ENCODE measurements at regions not wholly inside any gene's neighbourhood (a gene's known extent, or its start where the extent isn't known, plus 50 kb on each side); places are given as distances from the start of the nearest gene placed in this dataset.

- Mint-ChIP-seq H3K36me3 (ENCODE audit: low read depth) (no peaks in the 10 kb centered on the region), H3K9me3 (no peaks in the 10 kb centered on the region), H3K4me3 (ENCODE audit: low read depth) (no peak overlapping the region), H3K4me1 (ENCODE audit: low read depth) (no peaks in the 10 kb centered on the region), H3K27ac (no peak overlapping the region), H3K27me3 (ENCODE audit: low read depth) (peaks cover 6% of the 10 kb centered on the region)
- intact Hi-C loops (cut with micrococcal nuclease): no loop called here
- no peak for DNase-seq (ENCODE audit: low spot score)
Observed at GRCh38 chr4:147034372-147034771, 88.7 kb upstream of the TTC29 start.

GRCh38 chr4:147037069-147037468 is 91.4 kb upstream of the TTC29 start:
- Mint-ChIP-seq H3K27me3 (ENCODE audit: low read depth) (peaks cover 5% of the 10 kb centered on the region), H3K27ac (no peak overlapping the region), H3K36me3 (ENCODE audit: low read depth) (no peaks in the 10 kb centered on the region), H3K4me3 (ENCODE audit: low read depth) (no peak overlapping the region), H3K9me3 (no peaks in the 10 kb centered on the region), H3K4me1 (ENCODE audit: low read depth) (no peaks in the 10 kb centered on the region)
- DNase-seq (ENCODE audit: low spot score): no peak
- intact Hi-C loops (cut with micrococcal nuclease): no loop called here

DNA sequence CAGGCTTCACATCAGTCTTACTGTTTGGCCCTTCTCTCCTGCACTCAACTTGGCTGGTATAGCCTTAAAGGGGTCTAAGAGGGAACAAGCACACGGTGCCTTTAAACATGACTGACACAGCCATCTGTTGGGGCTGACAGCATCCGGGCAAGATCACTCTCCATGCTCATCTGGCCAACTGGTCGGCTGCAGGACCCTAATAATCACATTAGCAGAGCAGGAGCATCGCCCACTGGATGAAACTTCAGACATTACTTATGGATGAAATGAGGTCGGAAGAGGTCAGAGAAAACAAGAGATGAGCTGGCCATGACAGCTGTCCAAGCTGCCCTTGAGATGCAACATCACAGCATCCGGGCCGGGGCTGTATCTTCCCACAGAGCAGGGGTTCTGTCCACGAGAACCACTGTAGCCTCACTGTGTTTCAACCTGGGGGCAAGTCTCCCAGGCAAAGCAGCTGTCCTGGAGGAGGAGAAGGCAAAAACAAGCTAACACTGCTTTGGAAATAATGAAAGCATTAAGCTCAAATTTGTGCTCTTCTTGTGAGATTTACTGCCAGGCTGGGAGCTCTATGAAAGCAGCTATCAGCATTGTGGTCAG is 94.4 kb upstream of the TTC29 start:
- no peak overlapping the region for H3K27ac Mint-ChIP-seq
- DNase-seq (ENCODE audit: low spot score): no peak
- intact Hi-C loops (cut with micrococcal nuclease): no loop called here
- no peaks in the 10 kb centered on the region for H3K9me3 Mint-ChIP-seq
- H3K4me1 Mint-ChIP-seq (ENCODE audit: low read depth): no peaks in the 10 kb centered on the region
- no peaks in the 10 kb centered on the region for H3K36me3 Mint-ChIP-seq (ENCODE audit: low read depth)
- H3K27me3 Mint-ChIP-seq (ENCODE audit: low read depth): peaks cover 3% of the 10 kb centered on the region
- no peak overlapping the region for H3K4me3 Mint-ChIP-seq (ENCODE audit: low read depth)

DNA sequence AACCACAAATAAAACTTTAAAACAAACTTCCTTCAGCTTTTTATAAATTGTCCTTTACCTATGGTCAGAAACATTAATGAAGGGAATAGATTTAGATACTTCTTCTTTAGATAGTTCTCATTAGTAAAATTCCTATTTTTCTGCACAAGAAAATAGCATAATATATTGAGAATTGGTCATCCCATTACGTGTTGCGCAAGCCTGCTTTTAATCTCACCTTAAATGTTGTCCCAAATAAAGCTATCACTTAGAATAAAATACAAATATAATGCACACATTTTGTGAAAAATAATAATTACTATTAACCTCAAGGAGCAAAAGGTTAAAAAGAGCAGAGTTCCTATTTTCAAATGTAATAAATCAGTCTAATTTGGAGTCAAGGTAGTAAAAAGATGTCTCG is 95.2 kb upstream of the TTC29 start:
- intact Hi-C loops (cut with micrococcal nuclease): no loop called here
- Mint-ChIP-seq H3K36me3 (ENCODE audit: low read depth) (no peaks in the 10 kb centered on the region), H3K9me3 (no peaks in the 10 kb centered on the region), H3K27me3 (ENCODE audit: low read depth) (peaks cover 3% of the 10 kb centered on the region), H3K4me1 (ENCODE audit: low read depth) (no peaks in the 10 kb centered on the region), H3K4me3 (ENCODE audit: low read depth) (no peak overlapping the region), H3K27ac (no peak overlapping the region)
- no peak for DNase-seq (ENCODE audit: low spot score)

- Mint-ChIP-seq H3K4me1 (ENCODE audit: low read depth) (no peaks in the 10 kb centered on the region), H3K27ac (no peak overlapping the region), H3K36me3 (ENCODE audit: low read depth) (no peaks in the 10 kb centered on the region), H3K9me3 (no peaks in the 10 kb centered on the region), H3K4me3 (ENCODE audit: low read depth) (no peak overlapping the region), H3K27me3 (ENCODE audit: low read depth) (peaks cover 6% of the 10 kb centered on the region)
- DNase-seq (ENCODE audit: low spot score): no peak
- intact Hi-C loops (cut with micrococcal nuclease): no loop called here
Observed at GRCh38 chr4:147041376-147041775, 95.7 kb upstream of the TTC29 start.

GRCh38 chr4:147042046-147042445 is 96.4 kb upstream of the TTC29 start:
- no peak overlapping the region for H3K27ac Mint-ChIP-seq
- H3K4me1 Mint-ChIP-seq (ENCODE audit: low read depth): no peaks in the 10 kb centered on the region
- intact Hi-C loops (cut with micrococcal nuclease): no loop called here
- no peaks in the 10 kb centered on the region for H3K9me3 Mint-ChIP-seq
- no peaks in the 10 kb centered on the region for H3K36me3 Mint-ChIP-seq (ENCODE audit: low read depth)
- peaks cover 6% of the 10 kb centered on the region for H3K27me3 Mint-ChIP-seq (ENCODE audit: low read depth)
- no peak for DNase-seq (ENCODE audit: low spot score)
- H3K4me3 Mint-ChIP-seq (ENCODE audit: low read depth): no peak overlapping the region

DNA sequence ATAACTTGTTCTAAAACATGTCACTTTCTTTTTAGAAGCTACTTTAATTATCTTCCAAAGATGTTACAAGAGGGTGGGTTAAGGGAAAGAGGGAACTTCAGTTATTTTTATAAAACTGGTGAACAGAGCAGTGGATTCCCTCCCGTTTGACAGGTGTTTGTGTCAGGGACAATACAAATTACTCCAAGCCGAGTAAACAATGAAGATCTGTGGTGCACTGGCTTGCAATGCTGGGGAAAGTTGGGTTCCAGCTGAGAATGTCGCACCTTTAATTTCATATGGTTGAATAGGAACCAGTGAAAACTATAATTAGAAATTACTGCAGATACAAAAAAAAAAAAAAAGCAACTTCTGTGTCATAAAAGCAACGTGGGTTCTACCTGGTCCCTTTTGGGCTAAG is 98.6 kb upstream of the TTC29 start:
- intact Hi-C loops (cut with micrococcal nuclease): no loop called here
- Mint-ChIP-seq H3K9me3 (no peaks in the 10 kb centered on the region), H3K4me3 (ENCODE audit: low read depth) (no peak overlapping the region), H3K27ac (no peak overlapping the region), H3K36me3 (ENCODE audit: low read depth) (no peaks in the 10 kb centered on the region), H3K4me1 (ENCODE audit: low read depth) (no peaks in the 10 kb centered on the region), H3K27me3 (ENCODE audit: low read depth) (peaks cover 6% of the 10 kb centered on the region)
- DNase-seq (ENCODE audit: low spot score): no peak

- intact Hi-C loops (cut with micrococcal nuclease): no loop called here
- Mint-ChIP-seq H3K27me3 (ENCODE audit: low read depth) (peaks cover 15% of the 10 kb centered on the region), H3K4me1 (ENCODE audit: low read depth) (no peaks in the 10 kb centered on the region), H3K36me3 (ENCODE audit: low read depth) (no peaks in the 10 kb centered on the region), H3K4me3 (ENCODE audit: low read depth) (no peak overlapping the region), H3K27ac (no peak overlapping the region), H3K9me3 (no peaks in the 10 kb centered on the region)
- DNase-seq (ENCODE audit: low spot score): no peak
Observed at GRCh38 chr4:147049946-147050345, 104.3 kb upstream of the TTC29 start.

DNA sequence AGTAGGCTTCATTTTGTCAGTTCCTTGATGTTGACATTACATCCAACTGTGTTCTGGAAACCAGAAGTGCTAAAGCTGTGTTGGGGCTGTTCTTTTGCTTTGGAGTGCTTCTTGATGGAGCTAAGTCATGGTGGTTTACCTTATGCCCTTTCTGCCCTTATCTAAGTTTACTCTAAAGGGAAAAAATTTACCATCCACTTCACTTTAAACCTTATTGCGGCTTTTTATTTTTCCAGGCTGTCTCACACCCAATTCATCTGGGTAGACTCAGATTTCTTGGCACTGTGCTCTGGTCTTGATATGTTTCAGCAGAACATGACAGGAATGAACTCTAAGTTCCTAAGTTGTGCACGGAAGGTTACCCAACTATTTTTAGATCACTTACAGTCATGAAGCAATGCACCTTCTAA is 104.7 kb upstream of the TTC29 start:
- Mint-ChIP-seq H3K4me1 (ENCODE audit: low read depth) (no peaks in the 10 kb centered on the region), H3K27me3 (ENCODE audit: low read depth) (peaks cover 15% of the 10 kb centered on the region), H3K4me3 (ENCODE audit: low read depth) (no peak overlapping the region), H3K9me3 (no peaks in the 10 kb centered on the region), H3K36me3 (ENCODE audit: low read depth) (no peaks in the 10 kb centered on the region), H3K27ac (no peak overlapping the region)
- intact Hi-C loops (cut with micrococcal nuclease): no loop called here
- DNase-seq (ENCODE audit: low spot score): no peak

DNA sequence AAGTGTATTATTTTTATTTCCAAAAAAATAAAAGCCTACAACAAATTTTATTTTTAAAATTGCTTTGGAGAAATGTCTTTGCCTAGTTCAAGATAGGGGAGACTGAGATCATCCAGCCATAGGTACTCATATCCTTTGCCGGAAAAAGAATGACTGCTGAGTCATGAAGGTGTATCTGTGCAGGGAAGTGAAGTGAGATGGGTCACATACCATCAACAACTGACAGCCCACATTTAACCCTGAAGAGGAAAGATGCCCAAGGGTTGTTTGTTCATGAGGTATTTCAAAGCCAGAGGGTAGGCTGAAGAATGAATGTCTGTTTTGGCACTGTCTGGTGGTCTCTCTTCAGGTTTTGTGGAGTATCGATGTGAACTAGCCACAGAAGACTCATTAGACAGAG is 106.7 kb upstream of the TTC29 start:
- intact Hi-C loops (cut with micrococcal nuclease): no loop called here
- H3K4me3 Mint-ChIP-seq (ENCODE audit: low read depth): no peak overlapping the region
- no peaks in the 10 kb centered on the region for H3K9me3 Mint-ChIP-seq
- no peak overlapping the region for H3K27ac Mint-ChIP-seq
- no peak for DNase-seq (ENCODE audit: low spot score)
- peaks cover 2% of the 10 kb centered on the region for H3K4me1 Mint-ChIP-seq (ENCODE audit: low read depth)
- peaks cover 12% of the 10 kb centered on the region for H3K27me3 Mint-ChIP-seq (ENCODE audit: low read depth)
- H3K36me3 Mint-ChIP-seq (ENCODE audit: low read depth): no peaks in the 10 kb centered on the region

DNA sequence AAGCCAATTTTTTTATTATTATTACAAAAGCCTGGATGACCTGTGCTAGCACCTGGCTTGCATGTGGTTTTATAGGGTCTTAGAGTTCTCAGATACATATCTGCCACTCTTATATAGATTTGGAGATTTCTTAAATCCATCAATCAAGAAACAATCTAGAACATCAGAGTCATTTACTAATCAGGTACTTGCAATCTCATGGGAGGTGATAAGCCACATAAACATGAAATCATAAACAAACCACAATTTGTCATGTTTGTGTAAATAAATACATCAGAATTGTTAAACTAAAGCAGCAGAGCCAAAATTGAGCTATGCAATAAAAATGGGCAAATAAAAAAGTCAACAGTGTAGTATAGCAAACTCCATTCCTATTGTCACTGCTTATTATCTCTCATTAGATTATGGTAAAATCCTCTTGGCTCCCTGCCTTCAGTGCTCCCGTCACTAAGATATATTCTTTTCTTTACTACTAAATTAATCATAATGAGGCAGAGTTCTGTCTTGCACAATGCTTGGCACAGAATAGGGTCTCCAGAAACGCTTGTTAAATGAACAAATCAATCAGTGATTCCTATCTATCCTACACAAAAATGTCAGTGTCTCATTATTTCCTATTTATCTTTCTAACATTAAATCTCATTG is 108.7 kb upstream of the TTC29 start:
- H3K27me3 Mint-ChIP-seq (ENCODE audit: low read depth): peaks cover 11% of the 10 kb centered on the region
- DNase-seq (ENCODE audit: low spot score): no peak
- H3K27ac Mint-ChIP-seq: no peak overlapping the region
- no peak overlapping the region for H3K4me3 Mint-ChIP-seq (ENCODE audit: low read depth)
- no peaks in the 10 kb centered on the region for H3K9me3 Mint-ChIP-seq
- H3K36me3 Mint-ChIP-seq (ENCODE audit: low read depth): no peaks in the 10 kb centered on the region
- intact Hi-C loops (cut with micrococcal nuclease): no loop called here
- H3K4me1 Mint-ChIP-seq (ENCODE audit: low read depth): peaks cover 5% of the 10 kb centered on the region

GRCh38 chr4:147056940-147057610 is 111.4 kb upstream of the TTC29 start:
- Mint-ChIP-seq H3K27me3 (ENCODE audit: low read depth) (peaks cover 3% of the 10 kb centered on the region), H3K4me3 (ENCODE audit: low read depth) (peak overlapping the region; percentile 62), H3K4me1 (ENCODE audit: low read depth) (peaks cover 9% of the 10 kb centered on the region), H3K27ac (peak overlapping the region; percentile 35), H3K9me3 (no peaks in the 10 kb centered on the region), H3K36me3 (ENCODE audit: low read depth) (no peaks in the 10 kb centered on the region)
- intact Hi-C loops (cut with micrococcal nuclease): no loop called here
- no peak for DNase-seq (ENCODE audit: low spot score)

DNA sequence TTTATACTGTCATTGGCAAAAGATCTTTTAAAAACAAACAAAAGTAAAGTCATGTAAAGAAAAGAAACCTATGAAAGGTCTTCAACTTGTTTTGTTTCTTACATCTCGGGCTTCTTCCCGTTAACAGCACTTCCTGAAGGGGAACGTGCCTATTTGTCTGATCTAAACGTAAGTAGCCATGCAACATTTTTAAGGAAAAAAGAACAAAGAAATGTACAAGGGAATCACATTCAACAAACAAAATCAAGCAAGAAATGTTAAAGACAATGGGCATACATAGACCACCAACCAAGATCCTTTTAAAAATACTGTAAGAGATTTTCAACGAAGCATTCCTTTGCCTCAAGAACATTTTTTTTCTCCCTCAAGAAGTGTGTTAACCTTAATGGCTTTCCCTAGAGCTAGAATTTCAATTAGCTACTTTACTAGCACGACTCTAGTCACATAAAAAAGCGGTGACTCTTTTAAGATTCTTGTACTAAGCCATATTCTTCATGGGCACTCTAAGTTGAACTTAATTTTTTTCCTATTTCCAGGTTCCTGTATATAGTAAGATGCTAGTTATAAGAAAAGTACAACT is 112.0 kb upstream of the TTC29 start:
- Mint-ChIP-seq H3K4me3 (ENCODE audit: low read depth) (peak overlapping the region; percentile 62), H3K9me3 (no peaks in the 10 kb centered on the region)

More for the DNA sequence above, 112.0 kb upstream of the TTC29 start:
- peaks cover 2% of the 10 kb centered on the region for H3K27me3 Mint-ChIP-seq (ENCODE audit: low read depth)
- H3K27ac Mint-ChIP-seq: peak overlapping the region; percentile 35
- DNase-seq (ENCODE audit: low spot score): no peak
- intact Hi-C loops (cut with micrococcal nuclease): no loop called here
- no peaks in the 10 kb centered on the region for H3K36me3 Mint-ChIP-seq (ENCODE audit: low read depth)
- H3K4me1 Mint-ChIP-seq (ENCODE audit: low read depth): peaks cover 9% of the 10 kb centered on the region
